IMR-90 (cell line): ENCODE measurements at regions not wholly inside any gene's neighbourhood (a gene's known extent, or its start where the extent isn't known, plus 50 kb on each side); places are given as distances from the start of the nearest gene placed in this dataset.

Experiments used
- ATAC-seq: fragments of 200-7000 bp; cut with Tn5 transposase; 2 replicates; pipeline ENCODE4 v1.9.1; 2020; ENCODE audit warnings: low read depth, mild to moderate bottlenecking, moderate library complexity
- BruUV-seq: library from RNA; stranded (reverse); fragments of 400-500 nt; replicated peaks from 2 replicates; lab custom pipeline; 2021; lab: Mats Ljungman, UMichigan
- CTCF ChIA-PET: fragments of 300-600 bp; formaldehyde crosslinking; extraction: SDS; loops from one replicate; lab custom pipeline; 2021; ENCODE audit warnings: antibody characterized with exemption; lab: Yijun Ruan, JAX
- POLR2A ChIA-PET: fragments of 300-600 bp; sonication (Branson Sonifier 250); formaldehyde crosslinking; loops from one replicate; lab custom pipeline; 2022; ENCODE audit warnings: antibody characterized with exemption; ENCODE audit not compliant: unreplicated experiment; lab: Charles Lee
- DNase-seq: peaks from one replicate; pipeline ENCODE4 v3.0.0; 2013
- H2AFZ ChIP-seq: replicated peaks from 2 replicates; pipeline ENCODE3; 2013; ENCODE audit warnings: low read length, mild to moderate bottlenecking; ENCODE audit not compliant: poor library complexity
- H2AK5ac ChIP-seq: 2 replicates; pipeline ENCODE4 v1.6.1; 2013; ENCODE audit warnings: low read depth, low read length, inconsistent platforms
- H2AK9ac ChIP-seq: replicated peaks from 2 replicates; pipeline ENCODE3; 2013; ENCODE audit warnings: mild to moderate bottlenecking, low read depth, low read length, moderate library complexity; ENCODE audit not compliant: poor library complexity
- H2BK120ac ChIP-seq: 2 replicates; pipeline ENCODE4 v1.6.1; 2013; ENCODE audit warnings: low read depth, low read length, inconsistent platforms
- H2BK15ac ChIP-seq: 3 replicates; pipeline ENCODE4 v1.6.1; 2013; ENCODE audit warnings: low read depth, low read length, inconsistent platforms
- H2BK20ac ChIP-seq: 2 replicates; pipeline ENCODE4 v1.6.1; 2013; ENCODE audit warnings: low read depth, mild to moderate bottlenecking, inconsistent platforms, low read length, moderate library complexity
- H2BK5ac ChIP-seq: 2 replicates; pipeline ENCODE4 v1.6.1; 2013; ENCODE audit warnings: mild to moderate bottlenecking, low read depth, low read length, inconsistent platforms; ENCODE audit not compliant: poor library complexity, severe bottlenecking
- H3K14ac ChIP-seq: replicated peaks from 2 replicates; pipeline ENCODE4 v1.6.1; 2013; ENCODE audit warnings: low read depth, low read length, inconsistent platforms
- H3K18ac ChIP-seq: 2 replicates; pipeline ENCODE4 v1.6.1; 2013; ENCODE audit warnings: low read depth, low read length, control low read depth
- H3K23ac ChIP-seq: 2 replicates; pipeline ENCODE4 v1.6.1; 2013; ENCODE audit warnings: low read depth, low read length, inconsistent platforms
- H3K27ac ChIP-seq: 2 replicates; pipeline ENCODE4 v1.5.1; 2013; ENCODE audit warnings: mild to moderate bottlenecking, control low read depth, low read length; ENCODE audit not compliant: insufficient read depth
- H3K27me3 ChIP-seq: 2 replicates; pipeline ENCODE4 v1.6.1; 2013; ENCODE audit warnings: low read length; ENCODE audit not compliant: control insufficient read depth, insufficient read depth
- H3K36me3 ChIP-seq: 2 replicates; pipeline ENCODE4 v1.6.1; 2013; ENCODE audit warnings: low read length, mixed read lengths; ENCODE audit not compliant: control insufficient read depth, insufficient read depth
- H3K4ac ChIP-seq: 2 replicates; pipeline ENCODE4 v1.6.1; 2013; ENCODE audit warnings: low read depth, low read length, inconsistent platforms
- H3K4me1 ChIP-seq: 2 replicates; pipeline ENCODE4 v1.6.1; 2013; ENCODE audit warnings: low read length, mixed read lengths; ENCODE audit not compliant: control insufficient read depth, insufficient read depth
- H3K4me2 ChIP-seq: 2 replicates; pipeline ENCODE4 v1.6.1; 2013; ENCODE audit warnings: low read depth, mild to moderate bottlenecking, control low read depth, low read length, moderate library complexity
- H3K4me3 ChIP-seq: 2 replicates; pipeline ENCODE4 v1.5.1; 2013; ENCODE audit warnings: low read depth, mild to moderate bottlenecking, control low read depth, low read length, moderate library complexity; ENCODE audit not compliant: insufficient read depth
- H3K56ac ChIP-seq: 2 replicates; pipeline ENCODE4 v1.6.1; 2013; ENCODE audit warnings: low read length, inconsistent platforms; ENCODE audit not compliant: insufficient read depth; ENCODE audit errors: extremely low read depth
- H3K79me1 ChIP-seq, 2 experiments: 2 replicates each; pipeline ENCODE4 v1.6.1; 2013; ENCODE audit warnings: low read length in 2 of 2, inconsistent platforms in 1 of 2, low read depth in 1 of 2
- H3K9ac ChIP-seq: 2 replicates; pipeline ENCODE4 v1.6.1; 2013; ENCODE audit warnings: low read depth, low read length, control low read depth
- H3K9me1 ChIP-seq: 2 replicates; pipeline ENCODE4 v1.6.1; 2013; ENCODE audit warnings: low read length, inconsistent platforms; ENCODE audit not compliant: insufficient read depth
- H3K9me3 ChIP-seq: 2 replicates; pipeline ENCODE4 v1.6.1; 2013; ENCODE audit warnings: low read length; ENCODE audit not compliant: control insufficient read depth, insufficient read depth
- H4K20me1 ChIP-seq: 2 replicates; pipeline ENCODE4 v1.6.1; 2013; ENCODE audit warnings: low read length, inconsistent platforms; ENCODE audit not compliant: insufficient read depth
- H4K5ac ChIP-seq: 2 replicates; pipeline ENCODE4 v1.6.1; 2013; ENCODE audit warnings: mild to moderate bottlenecking, low read depth, low read length, control low read depth
- H4K8ac ChIP-seq, 2 experiments: 2 replicates each; pipeline ENCODE4 v1.6.1; 2013; ENCODE audit warnings: low read depth in 2 of 2, low read length in 2 of 2, control low read depth in 1 of 2, inconsistent platforms in 1 of 2
- H4K91ac ChIP-seq: 2 replicates; pipeline ENCODE4 v1.6.1; 2013; ENCODE audit warnings: low read depth, low read length, inconsistent platforms; ENCODE audit not compliant: insufficient read depth
- FOS ChIP-seq: fragments of 150-350 bp; IDR thresholded peaks from 2 replicates; pipeline ENCODE4 v1.6.1; 2016; ENCODE audit warnings: low read depth, low read length
- POLR2A ChIP-seq: IDR thresholded peaks from 2 replicates; pipeline ENCODE4 v1.6.1; 2012; ENCODE audit warnings: mild to moderate bottlenecking, low read depth, low read length
- RCOR1 ChIP-seq: IDR thresholded peaks from 2 replicates; pipeline ENCODE4 v1.6.1; 2012; ENCODE audit warnings: mild to moderate bottlenecking, low read length, improper control_type of control experiment; ENCODE audit not compliant: insufficient replicate concordance
- WGBS, 2 experiments: methylation state at CpG; one replicate each; pipeline versions ENCODE4 v1.1.5 to v1.1.7; 2013; ENCODE audit warnings: missing lambda C conversion rate in 2 of 2; ENCODE audit not compliant: insufficient read length in 1 of 2; ENCODE audit errors: extremely low coverage in 2 of 2; 5-methylcytosine and 5-hydroxymethylcytosine counted together
- dilution Hi-C: fragments of 300-500 bp; cut with HindIII; formaldehyde crosslinking; loops from one replicate; pipeline ENCODE4 v1.14.3; 2018; ENCODE audit warnings: low sequenced_read_pairs; ENCODE audit not compliant: unreplicated experiment
- in situ Hi-C: fragments of 300-500 bp; cut with MboI; formaldehyde crosslinking; loops from 3 replicates; pipeline ENCODE4 v1.14.3; 2019; ENCODE audit warnings: low sequenced_read_pairs, inconsistent platforms, mixed read lengths
- intact Hi-C: fragments of 100-400 bp; cut with micrococcal nuclease; formaldehyde crosslinking; loops from 2 replicates; pipeline ENCODE4 v1.10.0; 2022
- TF ChIP-seq, protein P1 (sequence below): conservative IDR thresholded peaks from 2 replicates; pipeline ENCODE4 v1.5.1; 2012; ENCODE audit warnings: mild to moderate bottlenecking, low read depth, low read length, improper control_type of control experiment
- TF ChIP-seq, protein P2 (sequence below): fragments of 150-350 bp; IDR thresholded peaks from 2 replicates; pipeline ENCODE4 v1.6.1; 2017; ENCODE audit warnings: mild to moderate bottlenecking, antibody characterized with exemption, low read length, low read depth
- TF ChIP-seq, protein P3 (sequence below): fragments of 150-350 bp; IDR thresholded peaks from 2 replicates; pipeline ENCODE4 v1.6.1; 2016; ENCODE audit warnings: low read depth, mild to moderate bottlenecking, low read length, moderate library complexity, borderline replicate concordance

DNA sequence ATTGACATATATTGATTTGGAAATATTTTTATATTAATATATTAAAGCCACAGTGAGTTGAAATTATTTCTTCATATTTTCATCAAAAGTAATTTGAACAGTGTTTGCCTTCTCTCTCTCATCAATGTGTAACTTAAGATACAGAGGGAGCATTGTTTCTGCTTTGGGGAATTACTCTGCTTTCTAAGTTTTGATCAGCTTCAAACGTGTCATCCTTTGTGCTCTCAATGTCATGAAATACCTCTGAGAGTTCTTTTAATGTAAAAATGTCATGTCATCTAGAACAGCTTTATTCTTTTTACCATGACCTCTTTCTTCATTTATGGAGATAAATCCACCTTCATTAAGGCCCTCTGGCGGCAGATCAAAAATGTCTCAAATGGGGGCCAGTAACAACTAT lies 259.4 kb upstream of the STXBP5 start:
- Histone ChIP-seq H3K27me3 (no peaks in the 10 kb centered on the region), H3K27ac (no peak overlapping the region), H3K4me1 (no peaks in the 10 kb centered on the region; the same call in 1 of the 2 replicates), H3K79me1 (no peaks in the 10 kb centered on the region), H3K23ac (no peak overlapping the region), H2AK9ac (no peak overlapping the region), H2BK15ac (no peak overlapping the region), H3K9me3 (peaks cover 6% of the 10 kb centered on the region), H2AFZ (no peak overlapping the region), H4K5ac (no peak overlapping the region), H3K9ac (no peak overlapping the region), H3K56ac (no peak overlapping the region), H3K4me2 (no peak overlapping the region), H4K91ac (no peak overlapping the region), H2BK20ac (no peak overlapping the region), H3K14ac (no peak overlapping the region), H4K8ac (no peak overlapping the region), H2BK120ac (no peak overlapping the region), H3K18ac (no peak overlapping the region), H3K4me3 (no peak overlapping the region), H2BK5ac (no peak overlapping the region), H3K36me3 (no peaks in the 10 kb centered on the region), H4K20me1 (no peaks in the 10 kb centered on the region), H3K4ac (no peak overlapping the region), H3K9me1 (no peaks in the 10 kb centered on the region), H2AK5ac (no peak overlapping the region)
- ChIA-PET POLR2A (no interaction called here), CTCF (interaction anchor here (0.6 kb wide), 1 partner anchor 10 kb away, joined by 3 read pairs; no protein-coding TSS in a partner anchor)
- dilution Hi-C loops, result no loop called here
- DNase-seq, result no peak
- BruUV-seq, result no TSS peak
- no peak for ATAC-seq
- intact Hi-C loops, result no loop called here
- WGBS, 2 experiments, result no CpG with 5 or more reads among the region's 2 CpGs
- TF ChIP-seq, protein P1, sequence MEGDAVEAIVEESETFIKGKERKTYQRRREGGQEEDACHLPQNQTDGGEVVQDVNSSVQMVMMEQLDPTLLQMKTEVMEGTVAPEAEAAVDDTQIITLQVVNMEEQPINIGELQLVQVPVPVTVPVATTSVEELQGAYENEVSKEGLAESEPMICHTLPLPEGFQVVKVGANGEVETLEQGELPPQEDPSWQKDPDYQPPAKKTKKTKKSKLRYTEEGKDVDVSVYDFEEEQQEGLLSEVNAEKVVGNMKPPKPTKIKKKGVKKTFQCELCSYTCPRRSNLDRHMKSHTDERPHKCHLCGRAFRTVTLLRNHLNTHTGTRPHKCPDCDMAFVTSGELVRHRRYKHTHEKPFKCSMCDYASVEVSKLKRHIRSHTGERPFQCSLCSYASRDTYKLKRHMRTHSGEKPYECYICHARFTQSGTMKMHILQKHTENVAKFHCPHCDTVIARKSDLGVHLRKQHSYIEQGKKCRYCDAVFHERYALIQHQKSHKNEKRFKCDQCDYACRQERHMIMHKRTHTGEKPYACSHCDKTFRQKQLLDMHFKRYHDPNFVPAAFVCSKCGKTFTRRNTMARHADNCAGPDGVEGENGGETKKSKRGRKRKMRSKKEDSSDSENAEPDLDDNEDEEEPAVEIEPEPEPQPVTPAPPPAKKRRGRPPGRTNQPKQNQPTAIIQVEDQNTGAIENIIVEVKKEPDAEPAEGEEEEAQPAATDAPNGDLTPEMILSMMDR, result no peak
- TF ChIP-seq POLR2A, result no peak
- no peak for TF ChIP-seq RCOR1
- TF ChIP-seq FOS, result no peak
- TF ChIP-seq, protein P2, sequence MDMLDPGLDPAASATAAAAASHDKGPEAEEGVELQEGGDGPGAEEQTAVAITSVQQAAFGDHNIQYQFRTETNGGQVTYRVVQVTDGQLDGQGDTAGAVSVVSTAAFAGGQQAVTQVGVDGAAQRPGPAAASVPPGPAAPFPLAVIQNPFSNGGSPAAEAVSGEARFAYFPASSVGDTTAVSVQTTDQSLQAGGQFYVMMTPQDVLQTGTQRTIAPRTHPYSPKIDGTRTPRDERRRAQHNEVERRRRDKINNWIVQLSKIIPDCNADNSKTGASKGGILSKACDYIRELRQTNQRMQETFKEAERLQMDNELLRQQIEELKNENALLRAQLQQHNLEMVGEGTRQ, result no peak
- TF ChIP-seq, protein P3, sequence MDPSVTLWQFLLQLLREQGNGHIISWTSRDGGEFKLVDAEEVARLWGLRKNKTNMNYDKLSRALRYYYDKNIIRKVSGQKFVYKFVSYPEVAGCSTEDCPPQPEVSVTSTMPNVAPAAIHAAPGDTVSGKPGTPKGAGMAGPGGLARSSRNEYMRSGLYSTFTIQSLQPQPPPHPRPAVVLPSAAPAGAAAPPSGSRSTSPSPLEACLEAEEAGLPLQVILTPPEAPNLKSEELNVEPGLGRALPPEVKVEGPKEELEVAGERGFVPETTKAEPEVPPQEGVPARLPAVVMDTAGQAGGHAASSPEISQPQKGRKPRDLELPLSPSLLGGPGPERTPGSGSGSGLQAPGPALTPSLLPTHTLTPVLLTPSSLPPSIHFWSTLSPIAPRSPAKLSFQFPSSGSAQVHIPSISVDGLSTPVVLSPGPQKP, result no peak
- in situ Hi-C loops, result no loop called here
